HG03175 (cell line): ENCODE measurements at regions not wholly inside any gene's neighbourhood (a gene's known extent, or its start where the extent isn't known, plus 50 kb on each side); places are given as distances from the start of the nearest gene placed in this dataset.
"Not testable (repeated sequence)": the region's sequence is repeated elsewhere in the genome, so short reads cannot be mapped to it uniquely, and the experiment has no call there.

Experiments
- ATAC-seq: cut with Tn5 transposase; IDR thresholded peaks from one replicate; pipeline ENCODE4 v1.9.1; 2021; ENCODE audit warnings: mild to moderate bottlenecking, moderate library complexity; ENCODE audit not compliant: unreplicated experiment

- no peak for ATAC-seq
These were observed 120.5 kb downstream of the APIP start for GRCh38 chr11:34795641-34796040.

- ATAC-seq: no peak
These were observed 121.5 kb downstream of the APIP start for GRCh38 chr11:34794696-34795095.

GRCh38 chr11:34793666-34794065 is 122.5 kb downstream of the APIP start:
- no peak for ATAC-seq

GRCh38 chr11:34792814-34793258 is 123.3 kb downstream of the APIP start:
- no peak for ATAC-seq

GRCh38 chr11:34791780-34792542 is 124.2 kb downstream of the APIP start:
- ATAC-seq: no peak

GRCh38 chr11:34790620-34791019 is 125.6 kb downstream of the APIP start:
- ATAC-seq: no peak

GRCh38 chr11:34789196-34789834 is 126.9 kb downstream of the APIP start:
- no peak for ATAC-seq

GRCh38 chr11:34788642-34789041 is 127.5 kb downstream of the APIP start:
- no peak for ATAC-seq

GRCh38 chr11:34787895-34788294 is 128.3 kb downstream of the APIP start:
- ATAC-seq: no peak

GRCh38 chr11:34787348-34787747 is 128.8 kb downstream of the APIP start:
- ATAC-seq: no peak

GRCh38 chr11:34784318-34784841 is 131.8 kb downstream of the APIP start:
- ATAC-seq: no peak

GRCh38 chr11:34783816-34784317 is 132.3 kb downstream of the APIP start:
- no peak for ATAC-seq

- ATAC-seq: not testable (repeated sequence)
These were observed 134.4 kb downstream of the APIP start for GRCh38 chr11:34781826-34782225.

- ATAC-seq: no peak
These were observed 140.7 kb downstream of the APIP start for GRCh38 chr11:34775417-34775888.

- ATAC-seq: no peak
These were observed 141.6 kb downstream of the APIP start for GRCh38 chr11:34774604-34775003.

GRCh38 chr11:34773826-34774225 is 142.4 kb downstream of the APIP start:
- ATAC-seq: no peak

GRCh38 chr11:34773211-34773610 is 143.0 kb downstream of the APIP start:
- no peak for ATAC-seq

- ATAC-seq: no peak
These were observed 146.1 kb downstream of the APIP start for GRCh38 chr11:34770111-34770510.

GRCh38 chr11:34769224-34769623 is 147.0 kb downstream of the APIP start:
- ATAC-seq: no peak

GRCh38 chr11:34762625-34763024 is 141.7 kb downstream of the EHF start:
- not testable (repeated sequence) for ATAC-seq

- ATAC-seq: no peak
These were observed 137.4 kb downstream of the EHF start for GRCh38 chr11:34758262-34758661.

GRCh38 chr11:34757026-34757451 is 136.1 kb downstream of the EHF start:
- ATAC-seq: no peak
